ENCODE measurements at regions not wholly inside any gene's neighbourhood (a gene's known extent, or its start where the extent isn't known, plus 50 kb on each side); places are given as distances from the start of the nearest gene placed in this dataset.

- Mint-ChIP-seq H3K27me3 (peaks cover 30% of the 10 kb centered on the region), H3K27ac (no peak overlapping the region), H3K9me3 (ENCODE audit: low read depth) (no peaks in the 10 kb centered on the region), H3K4me1 (no peaks in the 10 kb centered on the region), H3K4me3 (no peak overlapping the region), H3K36me3 (no peaks in the 10 kb centered on the region)
- ATAC-seq (no peak), DNase-seq (no peak)
- CTCF ChIA-PET = no interaction called here
Observed at GRCh38 chrX:13933851-13934250, 95.8 kb downstream of the GEMIN8 start.

- H3K27me3 Mint-ChIP-seq = peaks cover 28% of the 10 kb centered on the region
- CTCF ChIA-PET = no interaction called here
Observed at GRCh38 chrX:13933352-13933751, 96.3 kb downstream of the GEMIN8 start.

GRCh38 chrX:13932416-13932815, 97.3 kb downstream of the GEMIN8 start:
- DNase-seq (no peak), ATAC-seq (no peak)
- H3K9me3 Mint-ChIP-seq (ENCODE audit: low read depth) = no peaks in the 10 kb centered on the region
- no peak overlapping the region for H3K27ac Mint-ChIP-seq
- CTCF ChIA-PET = no interaction called here
- no peak overlapping the region for H3K4me3 Mint-ChIP-seq
- peaks cover 24% of the 10 kb centered on the region for H3K27me3 Mint-ChIP-seq
- H3K4me1 Mint-ChIP-seq = no peaks in the 10 kb centered on the region
- H3K36me3 Mint-ChIP-seq = no peaks in the 10 kb centered on the region

More at GRCh38 chrX:13933352-13933751, 96.3 kb downstream of the GEMIN8 start:
- Mint-ChIP-seq H3K27ac (no peak overlapping the region), H3K4me1 (no peaks in the 10 kb centered on the region), H3K9me3 (ENCODE audit: low read depth) (no peaks in the 10 kb centered on the region), H3K4me3 (no peak overlapping the region), H3K36me3 (no peaks in the 10 kb centered on the region)
- DNase-seq (no peak), ATAC-seq (no peak)

GRCh38 chrX:13927175-13927574, 102.5 kb downstream of the GEMIN8 start:
- CTCF ChIA-PET = no interaction called here
- H3K27ac Mint-ChIP-seq = no peak overlapping the region
- peaks cover 5% of the 10 kb centered on the region for H3K27me3 Mint-ChIP-seq
- no peaks in the 10 kb centered on the region for H3K36me3 Mint-ChIP-seq
- H3K4me1 Mint-ChIP-seq = no peaks in the 10 kb centered on the region
- DNase-seq = no peak
- no peak overlapping the region for H3K4me3 Mint-ChIP-seq
- ATAC-seq = no peak
- H3K9me3 Mint-ChIP-seq (ENCODE audit: low read depth) = no peaks in the 10 kb centered on the region

GRCh38 chrX:13923845-13924244, 105.8 kb downstream of the GEMIN8 start:
- no peak overlapping the region for H3K4me3 Mint-ChIP-seq
- CTCF ChIA-PET = no interaction called here
- H3K27ac Mint-ChIP-seq = no peak overlapping the region
- ATAC-seq (no peak), DNase-seq (no peak)
- H3K27me3 Mint-ChIP-seq = peaks cover 2% of the 10 kb centered on the region
- no peaks in the 10 kb centered on the region for H3K36me3 Mint-ChIP-seq
- H3K4me1 Mint-ChIP-seq = no peaks in the 10 kb centered on the region
- no peaks in the 10 kb centered on the region for H3K9me3 Mint-ChIP-seq (ENCODE audit: low read depth)

DNA sequence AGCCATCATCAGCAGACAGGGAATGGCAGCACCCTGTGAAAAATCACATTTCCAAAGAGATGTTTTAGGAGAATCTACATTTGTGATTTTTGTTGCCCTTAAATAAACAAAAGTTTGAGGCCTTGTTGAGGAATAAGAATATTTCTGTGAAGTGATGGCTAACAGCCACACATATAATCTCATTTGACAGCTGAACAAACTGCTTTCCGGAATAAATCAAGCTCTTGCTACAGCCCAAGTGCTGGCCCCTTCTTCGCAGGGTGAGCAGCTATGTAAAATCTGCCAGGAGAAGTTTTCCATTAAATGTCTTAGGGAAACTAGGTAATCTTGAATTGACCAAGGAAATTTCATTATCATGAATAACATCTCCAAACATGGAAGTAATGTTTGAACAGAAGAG, 106.4 kb upstream of the GPM6B start:
- no peak overlapping the region for H3K27ac Mint-ChIP-seq
- H3K4me3 Mint-ChIP-seq = no peak overlapping the region
- no peak for DNase-seq
- CTCF ChIA-PET = no interaction called here
- H3K27me3 Mint-ChIP-seq = peaks cover 2% of the 10 kb centered on the region
- ATAC-seq = no peak
- H3K36me3 Mint-ChIP-seq = no peaks in the 10 kb centered on the region
- no peaks in the 10 kb centered on the region for H3K9me3 Mint-ChIP-seq (ENCODE audit: low read depth)
- H3K4me1 Mint-ChIP-seq = no peaks in the 10 kb centered on the region

DNA sequence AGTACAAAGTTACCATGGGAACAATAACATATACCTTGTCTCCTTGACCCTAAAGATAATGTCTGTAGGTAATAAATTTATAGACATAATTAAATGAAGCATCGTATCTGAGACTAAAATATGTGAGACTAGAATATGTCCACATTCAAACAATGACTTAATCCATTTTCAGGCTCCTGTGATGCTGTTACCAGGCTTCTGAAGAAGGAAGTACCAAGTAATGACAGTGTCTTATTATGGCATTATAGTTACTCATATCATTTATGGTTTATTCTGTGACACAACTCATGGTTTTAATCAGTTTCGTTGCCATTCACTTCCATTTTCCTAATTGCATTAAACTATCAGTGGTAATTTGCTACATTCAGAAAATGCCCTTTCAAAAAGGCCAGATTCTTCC, 100.6 kb upstream of the GPM6B start:
- Mint-ChIP-seq H3K4me1 (no peaks in the 10 kb centered on the region), H3K4me3 (no peak overlapping the region), H3K27me3 (no peaks in the 10 kb centered on the region), H3K9me3 (ENCODE audit: low read depth) (no peaks in the 10 kb centered on the region), H3K36me3 (no peaks in the 10 kb centered on the region), H3K27ac (no peak overlapping the region)
- DNase-seq (no peak), ATAC-seq (no peak)
- CTCF ChIA-PET = no interaction called here

GRCh38 chrX:13911586-13911985, 94.7 kb upstream of the GPM6B start:
- H3K27me3 Mint-ChIP-seq = no peaks in the 10 kb centered on the region
- ATAC-seq = no peak
- no peaks in the 10 kb centered on the region for H3K4me1 Mint-ChIP-seq
- H3K27ac Mint-ChIP-seq = no peak overlapping the region
- no peak overlapping the region for H3K4me3 Mint-ChIP-seq
- CTCF ChIA-PET = no interaction called here
- no peak for DNase-seq
- no peaks in the 10 kb centered on the region for H3K9me3 Mint-ChIP-seq (ENCODE audit: low read depth)
- H3K36me3 Mint-ChIP-seq = no peaks in the 10 kb centered on the region

GRCh38 chrX:13906093-13906492, 89.2 kb upstream of the GPM6B start:
- Mint-ChIP-seq H3K27ac (no peak overlapping the region), H3K36me3 (no peaks in the 10 kb centered on the region), H3K4me1 (no peaks in the 10 kb centered on the region), H3K4me3 (no peak overlapping the region), H3K9me3 (ENCODE audit: low read depth) (no peaks in the 10 kb centered on the region), H3K27me3 (no peaks in the 10 kb centered on the region)
- DNase-seq = no peak
- no peak for ATAC-seq
- CTCF ChIA-PET = no interaction called here

GRCh38 chrX:13903405-13903804, 86.5 kb upstream of the GPM6B start:
- Mint-ChIP-seq H3K27me3 (no peaks in the 10 kb centered on the region), H3K27ac (no peak overlapping the region), H3K4me1 (no peaks in the 10 kb centered on the region), H3K4me3 (no peak overlapping the region), H3K9me3 (ENCODE audit: low read depth) (no peaks in the 10 kb centered on the region), H3K36me3 (no peaks in the 10 kb centered on the region)
- CTCF ChIA-PET = no interaction called here
- DNase-seq (no peak), ATAC-seq (no peak)

GRCh38 chrX:13902406-13902805, 85.5 kb upstream of the GPM6B start:
- H3K4me1 Mint-ChIP-seq = no peaks in the 10 kb centered on the region
- no peaks in the 10 kb centered on the region for H3K27me3 Mint-ChIP-seq
- H3K9me3 Mint-ChIP-seq (ENCODE audit: low read depth) = no peaks in the 10 kb centered on the region
- H3K27ac Mint-ChIP-seq = no peak overlapping the region
- DNase-seq = no peak
- ATAC-seq = no peak
- H3K4me3 Mint-ChIP-seq = no peak overlapping the region
- CTCF ChIA-PET = no interaction called here
- no peaks in the 10 kb centered on the region for H3K36me3 Mint-ChIP-seq

DNA sequence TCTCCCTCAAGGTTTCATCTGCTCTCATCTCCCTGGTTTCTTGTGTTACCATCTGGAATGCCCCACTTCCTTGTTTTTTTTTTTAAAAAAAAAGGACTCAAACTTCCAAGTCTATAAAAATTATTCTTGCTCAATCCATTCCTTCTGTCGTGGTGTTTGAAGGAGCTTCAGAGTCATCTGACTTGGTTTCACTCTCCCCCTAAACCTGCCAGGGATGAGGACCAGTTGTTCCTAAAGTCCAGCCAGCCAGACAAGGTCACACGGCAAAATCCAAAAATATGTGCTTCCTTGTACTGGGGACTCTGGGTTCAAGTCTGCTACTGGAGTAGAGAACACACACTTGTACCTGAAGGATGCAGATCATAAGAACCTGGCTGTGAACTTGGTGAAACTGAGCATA, 84.5 kb upstream of the GPM6B start:
- H3K27me3 Mint-ChIP-seq = no peaks in the 10 kb centered on the region
- no peaks in the 10 kb centered on the region for H3K36me3 Mint-ChIP-seq
- H3K4me1 Mint-ChIP-seq = no peaks in the 10 kb centered on the region
- CTCF ChIA-PET = no interaction called here
- no peak for ATAC-seq
- H3K27ac Mint-ChIP-seq = no peak overlapping the region
- DNase-seq = no peak
- no peaks in the 10 kb centered on the region for H3K9me3 Mint-ChIP-seq (ENCODE audit: low read depth)
- H3K4me3 Mint-ChIP-seq = no peak overlapping the region

DNA sequence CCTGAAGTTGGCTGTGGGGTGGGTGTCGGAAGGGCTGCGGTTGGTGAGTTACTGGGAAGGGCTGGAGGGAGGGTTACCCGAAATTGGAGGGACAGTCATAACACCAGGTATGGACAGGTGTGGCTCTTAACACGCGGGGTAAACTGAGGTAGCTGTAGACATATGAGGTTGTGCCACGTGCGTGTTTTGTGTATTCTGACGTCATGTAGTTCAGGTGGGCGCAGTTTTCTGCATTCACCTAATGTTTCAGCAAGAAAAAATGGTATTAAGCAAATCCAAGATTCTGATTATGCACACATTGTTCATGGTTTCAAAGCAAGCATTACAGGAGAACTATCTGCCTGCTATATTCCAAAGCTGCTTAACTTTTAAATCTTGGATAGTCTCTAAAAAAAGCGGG, 83.5 kb upstream of the GPM6B start:
- Mint-ChIP-seq H3K4me1 (no peaks in the 10 kb centered on the region), H3K9me3 (ENCODE audit: low read depth) (no peaks in the 10 kb centered on the region), H3K27me3 (no peaks in the 10 kb centered on the region), H3K27ac (no peak overlapping the region), H3K4me3 (no peak overlapping the region), H3K36me3 (no peaks in the 10 kb centered on the region)
- ATAC-seq (no peak), DNase-seq (no peak)
- CTCF ChIA-PET = no interaction called here

GRCh38 chrX:13899607-13900006, 82.7 kb upstream of the GPM6B start:
- Mint-ChIP-seq H3K27me3 (no peaks in the 10 kb centered on the region), H3K9me3 (ENCODE audit: low read depth) (no peaks in the 10 kb centered on the region), H3K36me3 (no peaks in the 10 kb centered on the region), H3K4me3 (no peak overlapping the region), H3K27ac (no peak overlapping the region), H3K4me1 (no peaks in the 10 kb centered on the region)
- no peak for ATAC-seq
- CTCF ChIA-PET = no interaction called here
- DNase-seq = no peak

- Mint-ChIP-seq H3K4me3 (no peak overlapping the region), H3K27me3 (no peaks in the 10 kb centered on the region), H3K36me3 (no peaks in the 10 kb centered on the region), H3K27ac (no peak overlapping the region), H3K9me3 (ENCODE audit: low read depth) (no peaks in the 10 kb centered on the region), H3K4me1 (no peaks in the 10 kb centered on the region)
- ATAC-seq (no peak), DNase-seq (no peak)
- CTCF ChIA-PET = no interaction called here
Observed at GRCh38 chrX:13898603-13899002, 81.7 kb upstream of the GPM6B start.
